NCI-H526 (cell line): ENCODE measurements at regions not wholly inside any gene's neighbourhood (a gene's known extent, or its start where the extent isn't known, plus 50 kb on each side); places are given as distances from the start of the nearest gene placed in this dataset.

ENCODE experiments used
- DNase-seq, 2 experiments: peaks; one replicate each; lab custom pipeline; 2025; lab: John Stamatoyannopoulos, UW

GRCh38 chr1:69315823-69316222, 251.9 kb upstream of the LRRC7 start:
- no peak for DNase-seq

DNA sequence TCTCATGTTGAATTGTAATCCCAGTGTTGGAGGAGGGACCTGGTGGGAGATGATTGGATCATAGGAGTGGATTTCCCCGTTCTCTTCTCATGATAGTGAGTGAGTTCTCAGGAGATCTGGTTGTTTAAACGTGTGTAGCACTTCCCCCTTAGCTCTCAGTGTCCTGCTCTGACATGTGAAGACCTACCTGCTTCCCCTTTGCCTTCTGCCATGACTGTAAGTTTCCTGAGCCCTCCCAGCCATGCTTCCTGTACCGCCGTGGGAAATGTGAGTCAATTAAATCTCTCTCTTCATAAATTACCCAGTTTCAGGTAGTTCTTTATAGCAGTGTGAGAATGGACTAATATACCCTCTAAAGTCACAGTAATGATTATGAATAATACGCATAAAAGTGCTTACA, 248.4 kb upstream of the LRRC7 start:
- no peak for DNase-seq

DNA sequence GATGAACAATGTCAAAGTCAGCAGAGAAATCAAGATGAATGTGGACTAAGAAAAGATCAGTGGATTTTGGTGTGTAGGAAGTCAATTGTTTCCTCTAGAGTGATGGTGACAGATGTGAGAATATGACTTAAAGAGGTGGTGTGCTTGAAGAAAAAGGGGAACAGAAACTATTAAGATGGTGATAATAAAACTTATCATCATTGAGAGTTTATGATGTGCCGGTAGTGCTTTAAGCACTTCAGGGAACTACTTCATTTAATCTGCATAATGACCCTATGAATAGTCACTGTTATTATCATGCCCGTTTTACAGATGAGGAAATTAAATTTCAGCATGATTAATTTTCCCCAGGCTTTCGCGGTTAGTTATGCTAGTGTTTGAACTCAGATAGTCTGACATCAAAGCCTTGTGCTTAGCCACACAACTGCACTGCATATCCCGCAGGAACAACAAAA, 246.9 kb upstream of the LRRC7 start:
- DNase-seq = no peak

GRCh38 chr1:69321311-69321710, 246.4 kb upstream of the LRRC7 start:
- DNase-seq = no peak

GRCh38 chr1:69328186-69328585, 239.5 kb upstream of the LRRC7 start:
- DNase-seq = no peak

- DNase-seq = no peak
These were observed 204.5 kb upstream of the LRRC7 start for GRCh38 chr1:69363236-69363635.

- no peak for DNase-seq
These were observed 194.2 kb upstream of the LRRC7 start for GRCh38 chr1:69373520-69373919.

DNA sequence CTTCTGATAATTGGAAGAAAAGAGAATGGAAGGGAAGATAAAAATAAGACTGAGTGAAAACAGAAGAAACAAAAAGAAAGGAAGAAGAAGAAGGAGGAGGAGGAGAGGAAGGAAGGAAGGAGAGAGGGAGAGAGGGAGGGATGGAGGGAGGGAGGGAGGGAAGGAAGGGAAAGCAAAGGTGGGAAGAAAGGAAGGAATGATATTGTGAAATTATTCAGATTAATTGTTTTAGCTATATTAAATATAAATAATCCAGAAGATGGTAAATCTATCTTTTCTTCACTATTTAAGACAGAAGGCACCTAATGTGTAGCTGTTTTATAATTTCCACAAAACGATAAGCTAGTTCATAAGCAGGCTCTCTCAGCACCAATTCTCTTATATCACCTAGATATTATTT, 191.3 kb upstream of the LRRC7 start:
- no peak for DNase-seq

DNA sequence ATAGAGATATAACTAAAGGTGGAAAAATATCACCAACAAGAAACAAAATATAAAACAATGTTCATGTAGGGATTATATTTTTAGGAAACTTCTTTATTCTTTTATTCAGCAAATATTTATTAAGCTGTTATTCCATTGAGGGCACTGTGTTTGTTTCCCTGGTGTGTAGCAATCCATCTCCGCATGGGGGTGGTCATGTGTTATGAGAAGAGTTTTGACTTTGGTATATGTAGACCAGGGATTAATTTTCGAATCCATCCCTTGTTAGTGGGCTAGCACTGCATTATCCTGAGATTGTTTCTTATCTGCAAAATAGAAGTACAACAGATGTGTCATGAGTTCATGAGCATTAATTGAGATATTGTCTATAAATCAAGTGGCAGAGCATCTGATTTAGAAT, 190.2 kb upstream of the LRRC7 start:
- no peak for DNase-seq

DNA sequence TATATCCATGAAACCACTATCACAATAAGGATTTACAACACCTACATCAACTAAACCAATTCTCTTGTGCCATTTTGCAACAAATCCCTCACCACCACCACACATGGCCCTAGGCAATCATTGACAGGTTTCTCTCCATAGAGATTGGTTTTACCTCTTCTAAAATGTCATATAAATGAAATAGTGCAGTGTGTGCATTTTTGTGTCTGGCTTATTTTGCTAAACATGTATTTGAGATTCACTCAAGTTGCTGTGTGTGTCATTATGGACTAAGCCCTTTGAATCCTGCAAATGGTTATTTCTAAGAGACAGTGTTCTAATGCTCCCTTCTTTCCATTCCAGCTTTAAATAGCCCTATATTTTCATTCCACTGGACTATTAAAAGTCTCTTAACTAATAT, 179.7 kb upstream of the LRRC7 start:
- no peak for DNase-seq

DNA sequence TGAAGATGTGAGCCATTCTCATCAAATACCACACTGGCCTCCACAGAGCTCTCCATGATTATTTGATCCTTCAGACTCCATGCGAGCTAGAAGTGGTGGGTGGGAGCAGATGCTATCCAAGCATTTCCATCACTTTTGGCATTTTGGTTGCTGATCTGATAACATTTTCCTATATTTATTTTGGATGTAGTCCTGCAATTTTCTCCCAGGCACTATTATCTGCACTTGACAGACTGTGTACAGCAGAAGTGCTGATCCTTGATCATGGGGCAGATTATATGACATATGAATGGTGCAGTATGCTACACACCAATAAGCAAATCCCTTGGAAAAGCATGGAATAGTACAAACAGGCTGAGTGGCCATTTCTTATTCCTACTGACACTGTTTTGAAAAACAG, 167.6 kb upstream of the LRRC7 start:
- DNase-seq = no peak

- DNase-seq = no peak
These were observed 165.8 kb upstream of the LRRC7 start for GRCh38 chr1:69401879-69402278.

- DNase-seq = no peak
These were observed 163.9 kb upstream of the LRRC7 start for GRCh38 chr1:69403756-69404320.

DNA sequence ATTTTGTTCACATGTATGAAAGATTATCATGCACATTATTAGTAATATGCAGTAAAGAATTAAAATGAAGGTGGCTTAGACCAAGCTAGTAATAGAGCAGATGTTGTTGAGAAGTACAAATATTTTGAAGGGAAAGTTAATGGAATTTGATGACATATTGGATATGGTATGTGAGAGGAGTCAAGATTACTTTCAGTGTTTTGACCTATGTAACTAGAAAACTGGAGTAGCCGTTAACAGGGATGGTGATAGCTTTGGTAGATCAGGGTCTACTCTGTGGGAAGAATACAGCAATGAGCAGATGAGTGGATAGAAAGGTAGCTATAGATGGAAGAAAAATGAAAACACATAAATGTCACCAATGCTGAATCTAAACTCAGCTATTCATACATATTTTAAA, 163.2 kb upstream of the LRRC7 start:
- DNase-seq = no peak

DNA sequence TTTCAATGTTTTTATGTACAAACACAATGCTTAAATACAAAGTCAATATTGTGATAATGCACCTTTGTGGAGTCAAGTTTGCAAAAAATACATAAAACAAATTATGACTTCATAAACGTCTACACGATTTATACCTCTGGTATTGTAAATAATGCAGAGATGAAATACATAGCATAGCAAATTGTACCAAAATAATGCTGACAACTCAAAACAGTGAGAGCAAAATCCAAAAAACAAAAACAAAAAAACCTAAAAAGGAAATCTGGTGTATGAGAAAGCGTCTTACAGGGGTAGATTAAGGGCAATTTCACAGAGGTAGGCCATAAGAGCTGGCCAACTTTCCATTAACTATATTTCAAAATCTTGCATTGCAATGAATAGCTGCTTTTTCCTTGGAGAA, 161.5 kb upstream of the LRRC7 start:
- no peak for DNase-seq

- no peak for DNase-seq
These were observed 157.8 kb upstream of the LRRC7 start for GRCh38 chr1:69409731-69410456.

- no peak for DNase-seq
These were observed 157.3 kb upstream of the LRRC7 start for GRCh38 chr1:69410457-69410850.

DNA sequence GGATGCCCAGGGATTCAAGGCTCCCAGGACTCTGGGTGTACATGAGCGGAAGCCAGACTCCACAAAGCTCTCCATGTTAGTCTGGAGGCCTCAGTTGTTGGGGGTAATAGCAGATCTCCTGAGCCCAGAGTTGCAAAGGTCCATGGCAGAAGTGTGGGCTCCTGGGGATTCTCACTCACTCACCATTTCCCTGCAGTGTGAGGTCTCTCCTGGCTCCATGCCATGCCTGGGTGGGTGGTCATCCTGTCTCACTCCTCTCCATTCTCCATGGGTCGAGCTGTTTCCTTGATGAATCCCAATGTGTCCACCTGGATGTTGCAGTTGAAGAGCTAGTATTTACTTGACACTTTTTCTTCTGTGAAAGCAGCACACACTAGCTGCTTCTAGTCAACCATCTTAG, 156.8 kb upstream of the LRRC7 start:
- DNase-seq = no peak

DNA sequence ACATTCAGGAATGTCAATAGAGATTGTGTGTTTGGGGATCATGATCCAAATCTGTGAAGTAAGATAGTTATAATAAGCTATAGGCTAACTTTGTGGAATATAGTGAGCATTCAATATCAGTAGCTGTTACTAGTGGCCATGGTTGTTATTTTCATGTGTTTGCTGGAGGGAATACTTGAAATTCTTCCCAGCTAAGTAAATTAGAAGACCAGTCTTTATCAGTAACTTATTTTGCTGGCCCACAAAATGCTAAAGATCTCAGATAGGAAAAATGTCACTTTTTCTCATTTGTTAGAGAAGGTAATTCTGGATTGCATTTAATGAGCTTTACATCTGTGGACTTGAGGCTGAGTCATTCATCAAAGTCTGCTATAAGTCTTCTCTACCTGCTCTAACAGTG, 156.1 kb upstream of the LRRC7 start:
- no peak for DNase-seq

DNA sequence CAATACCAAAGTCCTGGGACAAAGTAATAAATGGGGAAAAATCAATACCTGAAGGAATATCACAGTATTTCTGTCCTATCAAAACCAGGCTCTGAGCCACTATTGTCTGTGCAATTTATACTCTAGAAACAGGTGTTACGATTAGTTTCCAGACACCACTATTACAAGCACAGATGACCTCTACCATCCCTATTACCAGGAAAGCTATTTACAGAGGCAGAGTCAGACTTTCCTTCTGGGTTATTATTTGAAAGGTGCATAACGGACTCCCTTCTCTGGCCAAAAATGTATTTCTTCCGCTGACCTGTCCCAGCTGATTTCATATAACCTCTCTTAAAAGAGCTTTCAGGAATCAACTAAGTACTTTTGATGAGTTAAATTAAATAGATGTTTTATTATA, 154.6 kb upstream of the LRRC7 start:
- DNase-seq = no peak

DNA sequence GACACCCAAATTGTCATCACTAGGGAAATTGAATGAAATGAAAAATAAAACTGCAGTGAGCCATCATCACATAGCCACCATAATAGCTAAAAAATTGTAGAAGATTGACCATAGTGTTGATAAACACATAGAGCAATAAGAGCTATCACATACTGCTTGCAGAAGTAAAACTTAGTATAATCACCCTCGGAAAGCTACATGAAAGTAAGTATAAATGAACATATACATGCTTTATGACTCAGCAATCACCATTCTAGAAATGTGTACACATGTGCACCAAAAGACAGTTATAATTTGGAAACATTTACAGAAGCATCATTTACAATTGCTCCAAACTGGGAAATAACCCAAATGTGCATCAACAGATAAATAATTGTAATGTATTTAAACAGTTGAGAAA, 153.1 kb upstream of the LRRC7 start:
- no peak for DNase-seq

- DNase-seq = no peak
These were observed 146.4 kb upstream of the LRRC7 start for GRCh38 chr1:69421286-69421685.

GRCh38 chr1:69425871-69426270, 141.9 kb upstream of the LRRC7 start:
- DNase-seq = no peak

DNA sequence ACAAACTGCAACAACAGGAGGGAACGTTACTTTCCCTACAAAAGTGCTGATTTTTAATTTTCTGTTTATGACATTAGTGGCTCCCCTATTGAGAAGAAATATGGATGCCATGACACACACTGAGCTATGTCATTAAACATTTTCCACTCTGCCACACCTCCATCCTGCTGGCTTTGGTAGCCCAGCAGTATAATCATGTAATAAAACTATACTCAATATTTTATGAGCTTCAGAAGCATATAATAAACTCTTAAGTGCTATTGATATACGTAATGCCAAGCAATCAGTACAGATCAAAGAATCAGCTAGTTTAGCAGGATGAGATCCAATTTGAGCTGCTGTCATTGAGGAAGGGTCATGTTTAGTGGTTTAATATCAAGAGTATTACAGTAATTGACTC, 141.3 kb upstream of the LRRC7 start:
- DNase-seq = no peak
